ENCODE measurements at regions not wholly inside any gene's neighbourhood (a gene's known extent, or its start where the extent isn't known, plus 50 kb on each side); places are given as distances from the start of the nearest gene placed in this dataset.

DNA sequence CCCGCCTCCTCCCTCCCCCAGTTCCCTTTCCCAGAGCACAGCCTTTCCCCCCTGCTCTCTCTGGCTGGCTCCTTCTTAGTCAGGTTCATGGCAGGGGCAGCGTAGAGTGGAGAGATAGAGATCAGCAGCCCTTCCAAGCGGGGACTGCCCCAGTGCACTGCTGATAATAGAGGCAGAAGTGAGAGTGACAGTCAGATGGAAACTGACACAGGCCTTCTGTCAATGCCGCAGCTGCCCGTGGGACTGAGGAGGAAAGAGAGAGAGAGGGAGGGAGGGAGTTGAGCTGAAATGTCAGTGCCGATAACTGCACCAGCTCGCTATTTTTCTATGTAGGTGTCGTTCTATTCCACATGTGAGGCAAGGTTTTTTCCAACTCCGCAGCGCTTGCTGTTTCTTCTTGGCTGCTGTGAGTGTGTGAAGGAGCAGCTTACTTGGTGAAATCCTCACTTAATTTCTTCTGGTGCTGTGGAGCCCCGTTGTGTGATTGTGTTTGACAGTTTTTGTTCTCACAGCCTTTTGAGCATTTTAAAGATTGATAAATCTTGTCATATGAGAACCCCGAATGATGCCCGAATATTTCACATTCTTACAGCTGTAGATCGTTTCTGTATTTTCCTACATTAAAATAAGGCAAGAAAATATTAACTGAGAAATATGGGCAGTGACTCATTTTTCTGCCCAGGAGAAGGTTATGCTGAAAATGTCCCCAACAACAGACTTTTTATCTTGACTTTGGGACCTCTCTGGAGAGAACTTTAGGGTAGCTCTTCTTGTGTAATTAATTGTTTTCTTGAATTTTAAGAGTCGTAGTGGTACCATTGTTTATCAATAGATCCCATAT lies 386.4 kb upstream of the MMS22L start (continued):
- TF ChIP-seq, protein P1, sequence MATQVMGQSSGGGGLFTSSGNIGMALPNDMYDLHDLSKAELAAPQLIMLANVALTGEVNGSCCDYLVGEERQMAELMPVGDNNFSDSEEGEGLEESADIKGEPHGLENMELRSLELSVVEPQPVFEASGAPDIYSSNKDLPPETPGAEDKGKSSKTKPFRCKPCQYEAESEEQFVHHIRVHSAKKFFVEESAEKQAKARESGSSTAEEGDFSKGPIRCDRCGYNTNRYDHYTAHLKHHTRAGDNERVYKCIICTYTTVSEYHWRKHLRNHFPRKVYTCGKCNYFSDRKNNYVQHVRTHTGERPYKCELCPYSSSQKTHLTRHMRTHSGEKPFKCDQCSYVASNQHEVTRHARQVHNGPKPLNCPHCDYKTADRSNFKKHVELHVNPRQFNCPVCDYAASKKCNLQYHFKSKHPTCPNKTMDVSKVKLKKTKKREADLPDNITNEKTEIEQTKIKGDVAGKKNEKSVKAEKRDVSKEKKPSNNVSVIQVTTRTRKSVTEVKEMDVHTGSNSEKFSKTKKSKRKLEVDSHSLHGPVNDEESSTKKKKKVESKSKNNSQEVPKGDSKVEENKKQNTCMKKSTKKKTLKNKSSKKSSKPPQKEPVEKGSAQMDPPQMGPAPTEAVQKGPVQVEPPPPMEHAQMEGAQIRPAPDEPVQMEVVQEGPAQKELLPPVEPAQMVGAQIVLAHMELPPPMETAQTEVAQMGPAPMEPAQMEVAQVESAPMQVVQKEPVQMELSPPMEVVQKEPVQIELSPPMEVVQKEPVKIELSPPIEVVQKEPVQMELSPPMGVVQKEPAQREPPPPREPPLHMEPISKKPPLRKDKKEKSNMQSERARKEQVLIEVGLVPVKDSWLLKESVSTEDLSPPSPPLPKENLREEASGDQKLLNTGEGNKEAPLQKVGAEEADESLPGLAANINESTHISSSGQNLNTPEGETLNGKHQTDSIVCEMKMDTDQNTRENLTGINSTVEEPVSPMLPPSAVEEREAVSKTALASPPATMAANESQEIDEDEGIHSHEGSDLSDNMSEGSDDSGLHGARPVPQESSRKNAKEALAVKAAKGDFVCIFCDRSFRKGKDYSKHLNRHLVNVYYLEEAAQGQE (IDR thresholded peaks at IDR 0.05; ENCODE audit: low read depth, low read length): no peak; the same call in 1 of the 2 replicates
- TF ChIP-seq, protein P2, sequence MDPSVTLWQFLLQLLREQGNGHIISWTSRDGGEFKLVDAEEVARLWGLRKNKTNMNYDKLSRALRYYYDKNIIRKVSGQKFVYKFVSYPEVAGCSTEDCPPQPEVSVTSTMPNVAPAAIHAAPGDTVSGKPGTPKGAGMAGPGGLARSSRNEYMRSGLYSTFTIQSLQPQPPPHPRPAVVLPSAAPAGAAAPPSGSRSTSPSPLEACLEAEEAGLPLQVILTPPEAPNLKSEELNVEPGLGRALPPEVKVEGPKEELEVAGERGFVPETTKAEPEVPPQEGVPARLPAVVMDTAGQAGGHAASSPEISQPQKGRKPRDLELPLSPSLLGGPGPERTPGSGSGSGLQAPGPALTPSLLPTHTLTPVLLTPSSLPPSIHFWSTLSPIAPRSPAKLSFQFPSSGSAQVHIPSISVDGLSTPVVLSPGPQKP (IDR thresholded peaks at IDR 0.05; ENCODE audit: low read depth, low read length): no peak
- TF ChIP-seq ETV6 (conservative IDR thresholded peaks at IDR 0.05 in 1 of 2, IDR thresholded peaks at IDR 0.05 in 1 of 2; ENCODE audit: borderline replicate concordance in 1 of 2, low read depth in 1 of 2) (peak in 1 of 2 experiments; percentile 86; a peak in 2 of 4 replicates), NR2C2 (IDR thresholded peaks at IDR 0.05; ENCODE audit: borderline replicate concordance, control insufficient read depth, insufficient read length, low read depth) (no peak), KLF5 (IDR thresholded peaks at IDR 0.05; ENCODE audit: partially characterized antibody) (no peak), ESRRA (IDR thresholded peaks at IDR 0.05; ENCODE audit: low read length) (no peak), FOS (IDR thresholded peaks at IDR 0.05; ENCODE audit: borderline replicate concordance, extremely low read depth, insufficient read length) (no peak), BACH1 (IDR thresholded peaks at IDR 0.05; ENCODE audit: borderline replicate concordance) (peak; percentile 74; the same call in 1 of the 2 replicates), CBX5 (IDR thresholded peaks at IDR 0.05; ENCODE audit: low read depth) (peak; percentile 99), EGR1 (IDR thresholded peaks at IDR 0.05; ENCODE audit: borderline replicate concordance in 1 of 2, low read depth in 2 of 2, low read length in 2 of 2) (no peak), POLR2A (IDR thresholded peaks at IDR 0.05; ENCODE audit: low read depth, low read length) (no peak), FOXM1 (IDR thresholded peaks at IDR 0.05; ENCODE audit: low read depth, low read length) (peak; percentile 69; the same call in 1 of the 2 replicates)
- TF ChIP-seq, protein P3, sequence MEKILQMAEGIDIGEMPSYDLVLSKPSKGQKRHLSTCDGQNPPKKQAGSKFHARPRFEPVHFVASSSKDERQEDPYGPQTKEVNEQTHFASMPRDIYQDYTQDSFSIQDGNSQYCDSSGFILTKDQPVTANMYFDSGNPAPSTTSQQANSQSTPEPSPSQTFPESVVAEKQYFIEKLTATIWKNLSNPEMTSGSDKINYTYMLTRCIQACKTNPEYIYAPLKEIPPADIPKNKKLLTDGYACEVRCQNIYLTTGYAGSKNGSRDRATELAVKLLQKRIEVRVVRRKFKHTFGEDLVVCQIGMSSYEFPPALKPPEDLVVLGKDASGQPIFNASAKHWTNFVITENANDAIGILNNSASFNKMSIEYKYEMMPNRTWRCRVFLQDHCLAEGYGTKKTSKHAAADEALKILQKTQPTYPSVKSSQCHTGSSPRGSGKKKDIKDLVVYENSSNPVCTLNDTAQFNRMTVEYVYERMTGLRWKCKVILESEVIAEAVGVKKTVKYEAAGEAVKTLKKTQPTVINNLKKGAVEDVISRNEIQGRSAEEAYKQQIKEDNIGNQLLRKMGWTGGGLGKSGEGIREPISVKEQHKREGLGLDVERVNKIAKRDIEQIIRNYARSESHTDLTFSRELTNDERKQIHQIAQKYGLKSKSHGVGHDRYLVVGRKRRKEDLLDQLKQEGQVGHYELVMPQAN (conservative IDR thresholded peaks at IDR 0.05): no peak
- TF ChIP-seq, protein P4, sequence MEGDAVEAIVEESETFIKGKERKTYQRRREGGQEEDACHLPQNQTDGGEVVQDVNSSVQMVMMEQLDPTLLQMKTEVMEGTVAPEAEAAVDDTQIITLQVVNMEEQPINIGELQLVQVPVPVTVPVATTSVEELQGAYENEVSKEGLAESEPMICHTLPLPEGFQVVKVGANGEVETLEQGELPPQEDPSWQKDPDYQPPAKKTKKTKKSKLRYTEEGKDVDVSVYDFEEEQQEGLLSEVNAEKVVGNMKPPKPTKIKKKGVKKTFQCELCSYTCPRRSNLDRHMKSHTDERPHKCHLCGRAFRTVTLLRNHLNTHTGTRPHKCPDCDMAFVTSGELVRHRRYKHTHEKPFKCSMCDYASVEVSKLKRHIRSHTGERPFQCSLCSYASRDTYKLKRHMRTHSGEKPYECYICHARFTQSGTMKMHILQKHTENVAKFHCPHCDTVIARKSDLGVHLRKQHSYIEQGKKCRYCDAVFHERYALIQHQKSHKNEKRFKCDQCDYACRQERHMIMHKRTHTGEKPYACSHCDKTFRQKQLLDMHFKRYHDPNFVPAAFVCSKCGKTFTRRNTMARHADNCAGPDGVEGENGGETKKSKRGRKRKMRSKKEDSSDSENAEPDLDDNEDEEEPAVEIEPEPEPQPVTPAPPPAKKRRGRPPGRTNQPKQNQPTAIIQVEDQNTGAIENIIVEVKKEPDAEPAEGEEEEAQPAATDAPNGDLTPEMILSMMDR (IDR thresholded peaks at IDR 0.05 in 2 of 3, conservative IDR thresholded peaks at IDR 0.05 in 1 of 3; ENCODE audit: control insufficient read depth in 2 of 3, extremely low read depth in 1 of 3, insufficient read depth in 1 of 3, low read depth in 3 of 3, low read length in 3 of 3): no peak
- TF ChIP-seq, protein P5, sequence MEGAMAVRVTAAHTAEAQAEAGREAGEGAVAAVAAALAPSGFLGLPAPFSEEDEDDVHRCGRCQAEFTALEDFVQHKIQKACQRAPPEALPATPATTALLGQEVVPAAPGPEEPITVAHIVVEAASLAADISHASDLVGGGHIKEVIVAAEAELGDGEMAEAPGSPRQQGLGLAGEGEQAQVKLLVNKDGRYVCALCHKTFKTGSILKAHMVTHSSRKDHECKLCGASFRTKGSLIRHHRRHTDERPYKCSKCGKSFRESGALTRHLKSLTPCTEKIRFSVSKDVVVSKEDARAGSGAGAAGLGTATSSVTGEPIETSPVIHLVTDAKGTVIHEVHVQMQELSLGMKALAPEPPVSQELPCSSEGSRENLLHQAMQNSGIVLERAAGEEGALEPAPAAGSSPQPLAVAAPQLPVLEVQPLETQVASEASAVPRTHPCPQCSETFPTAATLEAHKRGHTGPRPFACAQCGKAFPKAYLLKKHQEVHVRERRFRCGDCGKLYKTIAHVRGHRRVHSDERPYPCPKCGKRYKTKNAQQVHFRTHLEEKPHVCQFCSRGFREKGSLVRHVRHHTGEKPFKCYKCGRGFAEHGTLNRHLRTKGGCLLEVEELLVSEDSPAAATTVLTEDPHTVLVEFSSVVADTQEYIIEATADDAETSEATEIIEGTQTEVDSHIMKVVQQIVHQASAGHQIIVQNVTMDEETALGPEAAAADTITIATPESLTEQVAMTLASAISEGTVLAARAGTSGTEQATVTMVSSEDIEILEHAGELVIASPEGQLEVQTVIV (IDR thresholded peaks at IDR 0.05; ENCODE audit: borderline replicate concordance, partially characterized antibody): no peak

Measured in GM12878 (cell line).